GM21528 (cell line): ENCODE measurements at regions not wholly inside any gene's neighbourhood (a gene's known extent, or its start where the extent isn't known, plus 50 kb on each side); places are given as distances from the start of the nearest gene placed in this dataset.

Experiments
- ATAC-seq: cut with Tn5 transposase; IDR thresholded peaks from one replicate; pipeline ENCODE4 v1.9.1; 2021; ENCODE audit warnings: mild to moderate bottlenecking, moderate library complexity; ENCODE audit not compliant: unreplicated experiment, low FRiP score

- no peak for ATAC-seq
These were observed 410.2 kb upstream of the MAP3K7 start for GRCh38 chr6:90997076-90997475.

- no peak for ATAC-seq
These were observed 406.9 kb upstream of the MAP3K7 start for GRCh38 chr6:90993770-90994169.

- ATAC-seq: no peak
These were observed 402.9 kb upstream of the MAP3K7 start for GRCh38 chr6:90989763-90990162.

GRCh38 chr6:90984066-90984465 lies 397.2 kb upstream of the MAP3K7 start:
- ATAC-seq: no peak

GRCh38 chr6:90983462-90983861 lies 396.6 kb upstream of the MAP3K7 start:
- ATAC-seq: no peak

- ATAC-seq: no peak
These were observed 395.7 kb upstream of the MAP3K7 start for GRCh38 chr6:90982581-90982980.

- no peak for ATAC-seq
These were observed 395.2 kb upstream of the MAP3K7 start for GRCh38 chr6:90982051-90982450.

GRCh38 chr6:90978046-90978445 lies 391.2 kb upstream of the MAP3K7 start:
- no peak for ATAC-seq

- no peak for ATAC-seq
These were observed 390.6 kb upstream of the MAP3K7 start for GRCh38 chr6:90977513-90977912.

GRCh38 chr6:90976341-90976740 lies 389.5 kb upstream of the MAP3K7 start:
- ATAC-seq: no peak

- no peak for ATAC-seq
These were observed 388.9 kb upstream of the MAP3K7 start for GRCh38 chr6:90975741-90976140.

- ATAC-seq: no peak
These were observed 386.3 kb upstream of the MAP3K7 start for GRCh38 chr6:90973188-90973587.

- ATAC-seq: no peak
These were observed 383.8 kb upstream of the MAP3K7 start for GRCh38 chr6:90970672-90971071.

GRCh38 chr6:90967471-90967870 lies 380.6 kb upstream of the MAP3K7 start:
- ATAC-seq: no peak

- no peak for ATAC-seq
These were observed 373.5 kb upstream of the MAP3K7 start for GRCh38 chr6:90960324-90960723.

- ATAC-seq: no peak
These were observed 368.4 kb upstream of the MAP3K7 start for GRCh38 chr6:90955246-90955645.

GRCh38 chr6:90953405-90954161 lies 366.7 kb upstream of the MAP3K7 start:
- no peak for ATAC-seq

GRCh38 chr6:90952176-90952575 lies 365.3 kb upstream of the MAP3K7 start:
- no peak for ATAC-seq

- ATAC-seq: no peak
These were observed 361.7 kb upstream of the MAP3K7 start for GRCh38 chr6:90948540-90948939.

GRCh38 chr6:90947184-90948064 lies 360.6 kb upstream of the MAP3K7 start:
- no peak for ATAC-seq

GRCh38 chr6:90941885-90942284 lies 355.0 kb upstream of the MAP3K7 start:
- no peak for ATAC-seq
